SJSA1 (cell line): ENCODE measurements at regions not wholly inside any gene's neighbourhood (a gene's known extent, or its start where the extent isn't known, plus 50 kb on each side); places are given as distances from the start of the nearest gene placed in this dataset.
"Not testable (repeated sequence)": the region's sequence is repeated elsewhere in the genome, so short reads cannot be mapped to it uniquely, and the experiment has no call there.

Experiments used
- DNase-seq, 2 experiments: peaks; one replicate each; pipeline ENCODE4 v3.0.0-alpha.2; 2015 to 2020; ENCODE audit warnings: low spot score in 2 of 2, low read depth in 1 of 2
- H3K27ac ChIP-seq: fragments of 250-450 bp; sonication (Bioruptor Pico); 2 replicates; pipeline ENCODE4 v1.5.1; 2020; ENCODE audit warnings: mild to moderate bottlenecking, moderate library complexity
- H3K27me3 ChIP-seq: fragments of 250-450 bp; sonication (Bioruptor Pico); replicated peaks from 2 replicates; pipeline ENCODE4 v1.5.1; 2020; ENCODE audit warnings: mild to moderate bottlenecking, moderate library complexity
- H3K36me3 ChIP-seq: fragments of 250-450 bp; sonication (Bioruptor Pico); 2 replicates; pipeline ENCODE4 v1.5.1; 2020; ENCODE audit warnings: mild to moderate bottlenecking
- H3K4me1 ChIP-seq: fragments of 250-450 bp; sonication (Bioruptor Pico); replicated peaks from 2 replicates; pipeline ENCODE4 v1.6.1; 2021; ENCODE audit warnings: mild to moderate bottlenecking
- H3K4me3 ChIP-seq: fragments of 250-450 bp; sonication (Bioruptor Pico); 2 replicates; pipeline ENCODE4 v1.5.1; 2020; ENCODE audit warnings: mild to moderate bottlenecking
- H3K9me3 ChIP-seq: fragments of 250-450 bp; sonication (Bioruptor Pico); replicated peaks from 2 replicates; pipeline ENCODE4 v1.5.1; 2020; ENCODE audit warnings: mild to moderate bottlenecking

GRCh38 chr9:135399000-135399649 is 80.5 kb upstream of the PPP1R26 start:
- DNase-seq, result no peak
- H3K9me3 ChIP-seq, result peaks cover 2% of the 10 kb centered on the region; the same call in 1 of the 2 replicates

GRCh38 chr9:135400496-135400895 is 79.1 kb upstream of the PPP1R26 start:
- H3K4me3 ChIP-seq, result no peak overlapping the region
- H3K4me1 ChIP-seq, result no peaks in the 10 kb centered on the region
- DNase-seq, result no peak
- H3K27ac ChIP-seq, result no peak overlapping the region
- H3K27me3 ChIP-seq, result no peaks in the 10 kb centered on the region
- no peaks in the 10 kb centered on the region for H3K36me3 ChIP-seq
- H3K9me3 ChIP-seq, result peaks cover 2% of the 10 kb centered on the region; the same call in 1 of the 2 replicates

More at GRCh38 chr9:135399000-135399649, 80.5 kb upstream of the PPP1R26 start:
- H3K4me1 ChIP-seq, result no peaks in the 10 kb centered on the region
- no peaks in the 10 kb centered on the region for H3K36me3 ChIP-seq
- no peak overlapping the region for H3K4me3 ChIP-seq
- no peak overlapping the region for H3K27ac ChIP-seq
- H3K27me3 ChIP-seq, result no peaks in the 10 kb centered on the region

GRCh38 chr9:135401218-135401617 is 78.4 kb upstream of the PPP1R26 start:
- no peaks in the 10 kb centered on the region for H3K27me3 ChIP-seq
- no peak for DNase-seq
- H3K4me3 ChIP-seq, result no peak overlapping the region
- H3K36me3 ChIP-seq, result no peaks in the 10 kb centered on the region
- no peaks in the 10 kb centered on the region for H3K4me1 ChIP-seq
- H3K27ac ChIP-seq, result no peak overlapping the region
- peaks cover 2% of the 10 kb centered on the region; the same call in 1 of the 2 replicates for H3K9me3 ChIP-seq

DNA sequence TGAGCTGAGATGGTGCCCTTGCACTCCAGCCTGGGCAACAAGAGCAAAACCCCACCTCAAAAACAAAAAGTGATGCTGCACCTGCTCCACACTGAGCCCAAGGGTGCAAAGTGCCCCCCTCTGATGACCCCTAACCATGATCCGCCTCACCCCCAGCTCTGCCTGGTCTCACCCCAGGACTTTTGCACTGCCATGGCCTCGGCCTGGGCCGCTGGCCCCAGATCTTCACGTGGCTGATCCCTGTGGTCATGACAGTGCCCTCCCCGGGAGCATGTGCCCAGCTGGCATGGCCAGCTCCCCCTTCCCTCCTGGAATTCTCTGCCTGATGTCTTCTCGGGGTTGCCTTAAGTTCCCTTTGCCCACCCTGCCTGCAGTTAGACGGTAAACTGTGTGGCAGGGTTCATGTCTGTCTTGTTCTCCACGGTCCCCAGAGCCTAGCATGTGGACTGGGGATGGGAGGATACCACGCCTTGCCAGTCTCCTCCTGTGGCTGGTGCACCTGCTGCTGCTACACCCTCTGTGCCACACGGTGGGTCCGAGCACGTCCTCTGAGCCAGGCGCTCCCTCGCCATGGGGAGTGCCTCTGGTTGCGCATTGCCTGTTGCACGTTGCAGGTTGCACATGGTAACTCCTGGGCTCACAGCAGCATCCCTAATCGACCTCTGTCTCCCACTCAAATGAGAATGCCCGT is 77.4 kb upstream of the PPP1R26 start:
- Histone ChIP-seq H3K27ac (no peak overlapping the region), H3K9me3 (0 out of 2 replicates have a peak, but pooled peaks cover under 1% of the 10 kb centered on the region), H3K4me1 (no peaks in the 10 kb centered on the region), H3K36me3 (no peaks in the 10 kb centered on the region), H3K4me3 (no peak overlapping the region), H3K27me3 (no peaks in the 10 kb centered on the region)
- no peak for DNase-seq

DNA sequence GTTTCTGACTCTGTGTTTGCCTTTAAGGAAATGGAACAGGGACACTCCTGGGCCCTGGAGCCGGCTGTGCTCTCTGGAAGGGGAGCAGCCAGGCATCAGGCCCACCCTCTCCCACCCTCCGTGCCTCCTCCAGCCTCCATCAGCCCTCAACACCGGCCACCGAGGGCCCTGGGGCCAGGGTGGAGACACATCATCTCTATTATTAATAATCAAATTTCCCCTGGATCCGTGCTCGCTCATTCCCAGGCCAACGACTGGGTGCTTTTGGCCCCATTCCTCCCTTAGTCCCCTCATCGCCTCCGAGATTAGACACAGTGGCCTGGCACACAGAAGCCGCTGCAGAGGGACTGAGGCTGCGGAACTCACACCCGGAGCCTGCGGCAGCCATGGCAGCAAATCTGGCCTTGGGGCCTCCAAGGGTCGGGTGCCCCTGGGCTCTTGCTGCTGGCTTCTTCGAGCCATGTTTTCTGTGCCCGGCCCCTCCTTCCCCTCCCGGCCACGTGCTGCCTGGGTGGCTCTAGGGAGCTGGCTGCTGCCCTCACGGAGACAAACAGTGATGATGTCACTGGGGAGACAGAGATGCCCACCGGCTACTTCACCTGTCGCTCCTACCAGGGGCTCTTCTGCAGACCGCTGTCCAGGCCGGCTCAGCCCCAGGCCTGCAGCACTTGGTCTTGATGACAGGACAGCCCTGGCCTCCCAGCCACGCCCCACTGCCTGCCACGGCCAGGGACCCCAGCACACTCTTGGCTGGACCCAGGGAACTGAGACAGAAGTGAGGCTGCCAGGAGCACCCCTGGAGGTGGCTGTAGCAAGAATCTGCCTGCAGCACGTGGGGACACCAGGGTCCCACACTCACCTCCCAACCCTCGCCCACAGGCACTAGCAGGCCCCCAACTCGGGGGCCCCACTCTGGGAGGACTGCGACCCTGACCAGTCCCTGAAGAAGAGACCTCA is 76.6 kb upstream of the PPP1R26 start:
- Histone ChIP-seq H3K9me3 (no peaks in the 10 kb centered on the region), H3K4me3 (no peak overlapping the region), H3K4me1 (no peaks in the 10 kb centered on the region), H3K36me3 (no peaks in the 10 kb centered on the region), H3K27ac (no peak overlapping the region), H3K27me3 (no peaks in the 10 kb centered on the region)
- DNase-seq, result no peak

- no peak for DNase-seq
- no peaks in the 10 kb centered on the region for H3K36me3 ChIP-seq
- H3K27me3 ChIP-seq, result no peaks in the 10 kb centered on the region
- H3K4me1 ChIP-seq, result no peaks in the 10 kb centered on the region
- no peak overlapping the region for H3K4me3 ChIP-seq
- no peaks in the 10 kb centered on the region for H3K9me3 ChIP-seq
- H3K27ac ChIP-seq, result no peak overlapping the region
Observed at GRCh38 chr9:135403733-135404450, 75.7 kb upstream of the PPP1R26 start.

- Histone ChIP-seq H3K27me3 (no peaks in the 10 kb centered on the region), H3K4me3 (no peak overlapping the region)
Observed at GRCh38 chr9:135404451-135405144, 75.0 kb upstream of the PPP1R26 start.

GRCh38 chr9:135405145-135405464 is 74.5 kb upstream of the PPP1R26 start:
- H3K9me3 ChIP-seq, H3K4me1 ChIP-seq, DNase-seq, H3K27ac ChIP-seq, H3K4me3 ChIP-seq, H3K36me3 ChIP-seq, H3K27me3 ChIP-seq: not testable (repeated sequence)

More at GRCh38 chr9:135404451-135405144, 75.0 kb upstream of the PPP1R26 start:
- DNase-seq, result no peak
- H3K27ac ChIP-seq, result no peak overlapping the region
- no peaks in the 10 kb centered on the region for H3K4me1 ChIP-seq
- no peaks in the 10 kb centered on the region for H3K9me3 ChIP-seq
- H3K36me3 ChIP-seq, result no peaks in the 10 kb centered on the region

- Histone ChIP-seq H3K27ac (no peak overlapping the region), H3K9me3 (no peaks in the 10 kb centered on the region), H3K27me3 (no peaks in the 10 kb centered on the region), H3K36me3 (no peaks in the 10 kb centered on the region), H3K4me3 (no peak overlapping the region), H3K4me1 (no peaks in the 10 kb centered on the region)
- no peak for DNase-seq
Observed at GRCh38 chr9:135408476-135409254, 70.9 kb upstream of the PPP1R26 start.

DNA sequence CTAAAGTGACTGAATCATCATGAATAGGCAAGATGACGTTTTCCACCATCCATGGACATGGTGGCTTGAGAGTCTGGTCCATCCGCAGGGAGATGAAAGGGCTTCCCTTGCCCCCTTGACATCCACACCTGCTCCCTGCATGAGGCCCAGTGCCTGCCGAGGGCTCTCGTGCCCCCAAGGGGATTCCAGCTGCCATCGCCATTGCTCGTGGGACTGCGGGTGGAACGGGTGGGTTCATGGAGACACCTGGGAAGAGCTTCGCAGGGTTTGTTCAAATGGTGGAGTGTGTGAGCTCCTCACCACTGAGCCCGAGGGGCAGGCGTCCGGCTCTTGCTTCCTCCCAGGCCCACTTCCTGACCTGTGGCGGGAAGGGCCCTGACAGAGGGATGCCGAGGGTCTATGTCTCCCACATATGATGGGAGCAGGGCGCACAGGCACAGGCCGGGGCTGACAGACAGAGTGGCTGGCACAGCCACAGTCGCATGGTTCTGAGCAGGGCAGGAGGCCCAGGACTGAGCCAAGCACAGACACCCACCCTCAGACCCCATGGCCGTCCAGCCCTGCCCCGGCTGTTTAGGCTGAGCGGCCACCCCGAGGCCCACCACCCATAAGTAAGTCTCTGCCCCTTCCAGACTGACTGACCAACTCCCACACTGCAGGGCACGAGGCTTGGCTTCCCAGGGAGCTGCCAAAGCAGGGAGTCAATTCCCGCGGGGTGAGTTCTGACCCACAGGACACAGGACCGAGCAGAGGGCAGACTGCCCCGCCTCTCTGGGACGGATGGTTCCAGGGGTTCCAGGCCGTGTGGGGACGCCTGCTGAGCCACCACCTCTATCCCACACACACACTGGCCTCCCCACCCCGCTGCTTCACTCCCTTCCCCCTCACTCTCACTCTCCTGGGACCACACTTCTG is 70.0 kb upstream of the PPP1R26 start:
- Histone ChIP-seq H3K36me3 (no peaks in the 10 kb centered on the region), H3K27ac (no peak overlapping the region), H3K9me3 (no peaks in the 10 kb centered on the region), H3K27me3 (no peaks in the 10 kb centered on the region), H3K4me3 (no peak overlapping the region), H3K4me1 (no peaks in the 10 kb centered on the region)
- no peak for DNase-seq

DNA sequence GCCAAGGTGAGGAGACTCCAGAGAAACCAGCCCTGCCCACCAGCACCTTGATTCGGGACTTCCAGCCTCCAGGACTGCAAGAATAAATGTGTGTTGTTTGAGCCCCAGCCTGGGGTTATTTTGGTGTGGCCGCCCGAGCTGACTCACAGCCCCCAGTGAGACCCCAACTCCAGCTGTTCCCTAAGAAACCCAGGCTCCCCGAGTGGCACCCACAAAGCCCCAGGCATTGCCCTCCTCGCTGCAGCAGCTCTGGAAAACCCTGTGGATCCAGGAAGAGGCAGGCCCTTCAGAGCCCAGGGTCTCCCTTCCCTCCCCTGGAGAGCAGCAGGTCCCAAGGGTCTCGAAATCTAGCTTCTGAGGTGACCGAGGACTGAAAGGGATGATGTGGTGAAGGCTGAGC is 69.2 kb upstream of the PPP1R26 start:
- Histone ChIP-seq H3K27me3 (no peaks in the 10 kb centered on the region), H3K27ac (no peak overlapping the region), H3K4me1 (no peaks in the 10 kb centered on the region), H3K4me3 (no peak overlapping the region), H3K36me3 (no peaks in the 10 kb centered on the region), H3K9me3 (no peaks in the 10 kb centered on the region)
- no peak for DNase-seq
